Fibroblast of pulmonary artery (primary cell): ENCODE measurements at regions not wholly inside any gene's neighbourhood (a gene's known extent, or its start where the extent isn't known, plus 50 kb on each side); places are given as distances from the start of the nearest gene placed in this dataset.

Source experiments
- DNase-seq: peaks from one replicate; pipeline ENCODE4 v3.0.0-alpha.2; 2010; ENCODE audit warnings: low read depth
- H3K4me3 ChIP-seq: replicated peaks from 2 replicates; pipeline ENCODE4 v1.5.1; 2011; ENCODE audit warnings: low read depth, mild to moderate bottlenecking, control low read depth, low read length, moderate library complexity
- TF ChIP-seq, protein P1 (sequence below): IDR thresholded peaks from 2 replicates; pipeline ENCODE4 v1.5.1; 2011; ENCODE audit warnings: mild to moderate bottlenecking, control low read depth, low read length, inconsistent platforms; ENCODE audit errors: missing control alignments

DNA sequence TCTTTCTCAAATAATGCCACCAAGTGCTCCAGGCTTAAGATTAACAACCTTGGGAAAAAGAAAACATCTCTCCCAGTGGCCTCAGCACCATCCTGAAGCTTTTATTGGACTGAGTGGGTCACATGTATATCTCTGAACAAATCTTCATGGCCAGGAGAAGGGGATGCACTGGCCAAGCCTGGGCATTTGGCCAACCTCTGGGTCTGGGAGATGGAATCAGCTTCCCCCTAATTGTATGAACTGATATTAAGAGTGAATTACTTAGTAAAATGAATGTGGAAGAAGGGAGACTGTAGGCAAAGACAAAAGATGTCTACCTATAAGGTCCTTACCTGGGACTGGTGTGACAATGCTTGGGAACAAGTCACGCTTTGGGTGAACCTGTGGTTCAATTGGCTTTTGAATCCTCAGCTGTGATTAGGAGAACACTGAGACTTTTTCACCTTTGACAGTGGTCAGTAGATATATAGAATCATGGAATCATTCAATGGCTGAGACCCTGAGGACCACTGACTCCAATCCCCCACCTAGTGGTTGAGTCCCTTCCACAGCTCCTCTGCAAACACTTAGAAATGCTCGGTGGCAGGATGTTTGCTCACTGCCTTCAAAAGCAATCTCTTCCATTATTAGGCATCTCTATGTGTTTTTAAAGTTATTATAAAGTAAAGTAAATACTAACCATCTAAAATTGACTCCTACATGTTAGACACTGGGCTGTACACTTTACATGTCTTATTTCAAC, 102.6 kb upstream of the ATP1A1 start:
- no peak for DNase-seq

DNA sequence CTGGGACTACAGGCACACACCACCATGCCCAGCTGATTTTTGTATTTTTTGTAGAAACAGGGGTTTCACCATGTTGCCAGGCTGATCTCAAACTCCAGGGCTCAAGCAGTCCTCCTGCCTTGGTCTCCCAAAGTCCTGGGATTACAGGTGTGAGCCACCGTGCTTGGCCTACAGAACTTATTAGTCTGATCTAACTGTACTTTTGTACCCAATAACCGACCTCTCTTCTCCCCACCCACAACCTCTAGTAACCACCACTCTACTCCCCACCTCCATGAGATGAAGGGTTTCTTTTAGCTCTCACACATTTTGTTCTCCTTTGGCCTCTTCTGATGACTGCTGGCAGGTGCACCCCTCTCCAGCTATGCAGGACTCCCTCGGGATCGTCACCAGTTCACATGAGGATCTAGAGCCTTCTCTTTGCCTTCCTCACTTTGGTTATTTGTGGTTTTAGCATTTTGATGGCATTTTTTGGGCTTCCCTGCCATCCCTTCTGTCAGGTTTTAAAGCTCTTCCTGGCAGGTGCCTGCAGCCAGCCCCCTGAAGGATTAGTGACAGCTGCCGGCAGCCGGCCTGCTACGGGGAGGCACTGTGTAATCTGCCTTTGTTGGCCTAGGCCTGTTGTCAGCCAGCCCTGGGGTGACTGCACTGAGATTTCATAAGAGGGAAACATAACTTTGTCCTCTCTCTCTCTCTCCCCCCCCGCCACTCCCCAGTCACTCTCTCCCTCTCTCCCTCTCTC, 99.8 kb upstream of the ATP1A1 start:
- H3K4me3 ChIP-seq, result no peak overlapping the region
- TF ChIP-seq, protein P1, sequence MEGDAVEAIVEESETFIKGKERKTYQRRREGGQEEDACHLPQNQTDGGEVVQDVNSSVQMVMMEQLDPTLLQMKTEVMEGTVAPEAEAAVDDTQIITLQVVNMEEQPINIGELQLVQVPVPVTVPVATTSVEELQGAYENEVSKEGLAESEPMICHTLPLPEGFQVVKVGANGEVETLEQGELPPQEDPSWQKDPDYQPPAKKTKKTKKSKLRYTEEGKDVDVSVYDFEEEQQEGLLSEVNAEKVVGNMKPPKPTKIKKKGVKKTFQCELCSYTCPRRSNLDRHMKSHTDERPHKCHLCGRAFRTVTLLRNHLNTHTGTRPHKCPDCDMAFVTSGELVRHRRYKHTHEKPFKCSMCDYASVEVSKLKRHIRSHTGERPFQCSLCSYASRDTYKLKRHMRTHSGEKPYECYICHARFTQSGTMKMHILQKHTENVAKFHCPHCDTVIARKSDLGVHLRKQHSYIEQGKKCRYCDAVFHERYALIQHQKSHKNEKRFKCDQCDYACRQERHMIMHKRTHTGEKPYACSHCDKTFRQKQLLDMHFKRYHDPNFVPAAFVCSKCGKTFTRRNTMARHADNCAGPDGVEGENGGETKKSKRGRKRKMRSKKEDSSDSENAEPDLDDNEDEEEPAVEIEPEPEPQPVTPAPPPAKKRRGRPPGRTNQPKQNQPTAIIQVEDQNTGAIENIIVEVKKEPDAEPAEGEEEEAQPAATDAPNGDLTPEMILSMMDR, result no peak
- DNase-seq, result no peak

More for the DNA sequence above, 102.6 kb upstream of the ATP1A1 start:
- TF ChIP-seq, protein P1, result no peak
- H3K4me3 ChIP-seq, result no peak overlapping the region

DNA sequence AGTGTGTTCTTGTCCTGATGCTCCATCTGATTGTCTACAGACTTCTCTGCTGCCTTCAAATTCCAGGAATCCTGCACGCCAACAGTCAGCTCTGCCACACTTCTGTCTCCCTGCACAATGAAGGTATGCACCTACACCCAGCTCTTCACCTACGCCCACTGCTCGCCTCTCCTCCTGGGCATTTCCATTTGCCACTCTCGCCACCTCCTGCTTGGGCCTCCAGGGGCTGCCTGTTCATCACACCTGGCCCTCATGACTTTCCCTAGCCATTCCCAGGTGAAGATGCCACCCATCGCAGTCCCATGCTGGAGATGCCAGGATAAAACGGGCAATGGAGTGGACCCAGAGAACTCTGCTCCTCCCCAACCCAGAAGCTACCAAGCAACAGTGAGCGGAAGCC, 96.5 kb upstream of the ATP1A1 start:
- TF ChIP-seq, protein P1, result no peak
- DNase-seq, result no peak
- H3K4me3 ChIP-seq, result no peak overlapping the region

DNA sequence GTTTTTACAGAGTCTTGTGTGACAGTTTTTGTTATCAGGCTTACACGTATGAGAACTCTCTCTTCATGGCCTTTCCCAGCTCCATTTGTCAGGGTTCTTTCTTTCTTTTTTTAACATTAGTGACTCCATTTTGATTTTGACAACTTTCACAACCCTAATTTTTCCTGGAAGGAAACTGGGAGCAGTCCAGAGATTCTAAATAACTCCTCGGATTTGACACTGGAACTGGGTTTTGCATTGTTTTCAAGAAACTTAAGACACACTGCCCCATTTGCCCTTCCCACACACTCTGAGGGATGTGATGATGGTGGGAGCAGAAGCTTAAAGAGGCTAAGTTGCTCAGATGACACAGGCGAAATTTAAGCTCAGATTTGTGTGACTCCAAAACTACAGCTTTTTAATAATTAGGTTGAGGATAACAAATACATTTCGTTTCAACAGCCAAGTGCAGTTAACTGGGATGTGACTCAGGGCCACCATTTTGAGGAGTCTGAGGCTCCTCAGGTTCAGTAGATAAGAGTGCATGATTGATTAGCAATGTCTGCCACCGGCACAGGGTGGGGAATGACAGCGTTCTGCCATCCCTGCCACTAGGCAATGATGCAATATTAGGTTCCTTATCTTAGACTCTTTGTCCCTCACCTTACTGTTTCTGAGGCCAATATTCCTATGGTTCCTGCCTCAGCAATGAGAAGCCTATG, 95.1 kb upstream of the ATP1A1 start:
- TF ChIP-seq, protein P1, result no peak
- no peak for DNase-seq
- H3K4me3 ChIP-seq, result no peak overlapping the region

DNA sequence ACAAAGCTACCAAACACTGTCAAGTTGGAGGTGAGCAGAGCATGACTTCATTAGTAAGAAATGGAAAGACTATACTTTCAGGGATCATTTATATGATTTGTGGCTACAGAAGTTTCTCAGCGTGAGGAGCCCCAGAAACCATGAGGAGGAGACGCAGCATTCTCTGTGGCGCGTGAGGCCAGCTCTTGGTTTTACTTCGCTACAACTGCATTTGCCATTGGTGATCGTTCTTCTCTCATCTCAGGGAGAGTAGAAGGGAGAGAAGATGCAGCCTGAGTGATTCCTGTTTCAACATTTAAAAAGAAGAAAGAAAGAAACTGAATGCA, 94.5 kb upstream of the ATP1A1 start:
- H3K4me3 ChIP-seq, result no peak overlapping the region
- TF ChIP-seq, protein P1, result no peak
- DNase-seq, result no peak

DNA sequence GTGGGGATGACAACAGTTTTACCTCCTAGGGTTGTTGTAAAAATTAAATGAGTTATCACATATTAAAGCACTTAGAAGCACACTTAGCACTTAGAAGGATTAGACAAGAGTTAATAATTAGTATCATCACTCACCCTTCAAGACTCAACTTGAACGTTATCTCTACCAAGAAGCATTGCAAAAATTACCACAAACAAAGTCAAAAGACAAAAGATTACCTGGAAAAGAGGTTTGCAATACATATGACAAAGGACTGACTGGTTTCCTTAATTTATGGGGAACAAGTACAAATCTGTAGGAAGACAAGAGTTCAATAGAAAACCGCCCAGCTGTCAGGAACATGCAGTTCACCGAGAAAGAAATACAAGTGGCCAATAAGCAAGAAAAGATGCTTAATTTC, 93.3 kb upstream of the ATP1A1 start:
- no peak for DNase-seq
- no peak overlapping the region for H3K4me3 ChIP-seq
- TF ChIP-seq, protein P1, result no peak
